HS-27A (cell line): ENCODE measurements at regions not wholly inside any gene's neighbourhood (a gene's known extent, or its start where the extent isn't known, plus 50 kb on each side); places are given as distances from the start of the nearest gene placed in this dataset.
A peak's percentile ranks its signal among the peaks of the same experiment; 100 is the strongest.
"Not testable (repeated sequence)": the region's sequence is repeated elsewhere in the genome, so short reads cannot be mapped to it uniquely, and the experiment has no call there.

Experiments
- DNase-seq: peaks from one replicate; pipeline ENCODE4 v3.0.0-alpha.2; 2012; ENCODE audit warnings: low read depth, missing footprints

DNA sequence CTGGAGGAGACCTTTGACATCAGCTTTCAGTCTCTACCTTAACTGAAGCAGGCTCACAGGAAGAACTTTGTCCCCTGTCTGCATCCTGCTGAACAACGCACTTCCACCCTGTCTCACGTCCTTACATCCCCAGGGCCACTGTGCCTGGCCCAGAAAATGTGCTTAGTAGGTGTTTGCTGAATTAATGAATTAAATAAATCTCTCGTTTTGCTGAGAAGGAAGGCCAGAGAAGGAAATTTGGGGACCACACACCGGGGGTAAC is 54.3 kb upstream of the CREB3L1 start:
- DNase-seq, result no peak

GRCh38 chr11:46222490-46223251 is 54.8 kb upstream of the CREB3L1 start:
- DNase-seq, result no peak

DNA sequence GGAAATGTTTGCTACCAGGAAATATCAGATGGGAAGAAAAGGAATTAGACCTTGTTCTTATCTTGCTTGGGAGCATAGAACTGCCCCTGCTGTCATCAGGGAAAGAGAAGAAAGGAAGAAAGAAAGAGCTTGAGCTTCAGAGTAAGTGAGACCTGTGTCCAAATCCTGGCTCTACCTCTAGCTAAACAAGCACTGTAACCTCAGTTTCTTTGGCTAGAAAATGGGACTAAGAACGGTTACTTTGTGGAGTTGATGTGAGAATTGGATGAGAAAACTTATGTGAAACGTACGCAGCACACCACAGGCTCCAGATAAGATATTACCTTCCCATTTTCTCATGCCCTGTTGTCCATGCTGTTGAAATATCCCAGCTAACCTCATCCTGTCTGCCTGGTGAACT is 57.1 kb upstream of the CREB3L1 start:
- DNase-seq, result no peak

DNA sequence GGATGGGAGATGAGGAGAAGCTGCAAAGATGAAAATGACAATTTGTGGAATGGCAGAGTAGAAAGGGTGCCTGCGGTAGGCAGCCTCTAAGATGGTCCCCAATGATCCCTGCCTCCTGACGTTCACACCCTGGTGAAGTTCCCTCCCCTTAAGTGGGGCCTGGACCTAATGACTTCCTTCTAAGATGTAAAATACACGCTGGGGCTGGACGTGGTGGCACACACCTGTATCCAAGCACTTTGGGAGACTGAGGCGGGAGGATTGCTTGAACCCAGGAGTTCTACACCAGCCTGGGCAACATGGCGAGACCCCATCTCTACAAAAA is 60.7 kb upstream of the CREB3L1 start:
- no peak for DNase-seq

DNA sequence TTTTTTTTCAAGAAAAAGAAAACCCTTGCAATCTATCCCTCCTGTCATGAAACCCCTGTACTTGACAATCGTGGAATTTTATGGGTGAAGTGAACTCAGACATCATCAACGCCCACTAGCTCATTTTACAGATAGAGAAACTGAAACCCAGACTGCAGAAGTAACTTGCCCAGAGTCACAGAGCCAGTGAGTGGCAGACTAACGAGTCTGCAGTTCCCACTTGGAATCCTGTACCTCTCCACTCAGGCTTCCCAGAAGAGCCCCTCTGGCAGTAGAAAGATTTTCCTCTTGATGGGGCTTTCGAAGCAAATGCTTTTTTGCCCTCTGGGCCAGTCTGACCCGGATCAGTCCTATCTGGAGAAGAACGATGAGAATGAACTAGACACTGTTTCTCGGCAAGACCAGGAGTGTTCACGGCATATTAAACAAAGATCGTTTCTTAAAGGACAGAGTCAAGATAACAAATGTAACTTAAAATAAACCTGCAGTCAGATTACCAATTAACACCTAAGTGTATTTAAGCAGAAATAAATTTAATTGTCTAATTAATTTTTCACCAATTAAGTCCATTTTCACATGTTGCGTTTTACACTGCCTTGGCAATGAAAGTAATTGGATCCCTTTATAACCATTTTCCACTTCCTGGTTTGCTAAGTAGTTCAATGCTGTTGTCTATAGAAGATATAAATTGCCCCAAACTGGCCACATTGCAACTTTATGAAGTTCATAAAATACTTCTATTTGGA is 61.3 kb upstream of the CREB3L1 start:
- DNase-seq, result no peak

GRCh38 chr11:46215208-46215931 is 62.1 kb upstream of the CREB3L1 start:
- no peak for DNase-seq

- DNase-seq, result no peak
Observed at GRCh38 chr11:46212720-46213119, 64.7 kb upstream of the CREB3L1 start.

DNA sequence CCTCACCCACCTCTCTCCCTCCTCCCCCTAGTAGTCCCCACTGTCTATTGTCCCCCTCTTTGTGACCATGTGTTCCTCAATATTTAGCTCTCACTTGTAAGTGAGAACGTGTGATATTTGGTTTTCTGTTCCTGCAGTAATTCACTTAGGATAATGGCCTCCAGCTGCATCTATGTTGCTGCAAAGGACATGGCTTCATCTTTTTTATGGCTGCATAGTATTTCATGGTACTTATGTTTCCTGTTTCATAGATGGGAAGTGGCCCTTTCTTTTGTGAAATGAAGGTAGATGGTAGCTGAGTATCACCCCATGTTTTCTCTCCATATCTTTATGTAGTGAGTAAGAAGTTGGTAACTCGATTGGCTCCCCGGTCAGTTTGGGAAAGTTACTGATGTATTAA is 66.6 kb upstream of the CREB3L1 start:
- no peak for DNase-seq

DNA sequence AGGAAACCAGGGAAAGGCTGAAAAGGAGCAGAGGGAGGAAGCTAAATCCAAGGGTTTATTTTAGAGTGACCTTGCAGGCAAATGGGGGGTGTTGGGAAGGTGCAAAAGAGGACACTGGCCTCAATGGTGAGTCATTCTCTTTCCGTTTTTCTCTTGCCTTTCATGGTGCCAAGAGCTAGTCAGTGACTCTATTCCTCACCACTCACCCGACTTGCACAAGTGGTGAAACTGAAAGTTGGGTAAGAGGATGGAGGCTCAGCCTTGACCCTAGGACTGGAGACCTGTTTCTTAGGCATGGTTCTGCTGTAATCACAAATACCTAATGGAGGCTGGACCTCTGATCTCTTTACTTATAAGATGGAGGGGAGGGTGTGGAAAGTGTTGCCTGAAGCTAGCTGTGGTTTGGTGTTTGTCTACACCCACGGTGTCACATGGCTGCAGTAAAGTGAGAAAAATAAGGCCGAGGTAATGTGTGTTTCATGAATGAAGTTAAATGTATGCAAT is 67.3 kb upstream of the CREB3L1 start:
- DNase-seq, result peak; percentile 5

- not testable (repeated sequence) for DNase-seq
Observed at GRCh38 chr11:46209624-46210023, 67.8 kb upstream of the CREB3L1 start.

GRCh38 chr11:46208803-46209202 is 68.7 kb upstream of the CREB3L1 start:
- no peak for DNase-seq

GRCh38 chr11:46207270-46207669 is 70.2 kb upstream of the CREB3L1 start:
- DNase-seq, result no peak

GRCh38 chr11:46204415-46204814 is 73.0 kb upstream of the CREB3L1 start:
- not testable (repeated sequence) for DNase-seq

- no peak for DNase-seq
Observed at GRCh38 chr11:46203746-46204145, 73.7 kb upstream of the CREB3L1 start.

DNA sequence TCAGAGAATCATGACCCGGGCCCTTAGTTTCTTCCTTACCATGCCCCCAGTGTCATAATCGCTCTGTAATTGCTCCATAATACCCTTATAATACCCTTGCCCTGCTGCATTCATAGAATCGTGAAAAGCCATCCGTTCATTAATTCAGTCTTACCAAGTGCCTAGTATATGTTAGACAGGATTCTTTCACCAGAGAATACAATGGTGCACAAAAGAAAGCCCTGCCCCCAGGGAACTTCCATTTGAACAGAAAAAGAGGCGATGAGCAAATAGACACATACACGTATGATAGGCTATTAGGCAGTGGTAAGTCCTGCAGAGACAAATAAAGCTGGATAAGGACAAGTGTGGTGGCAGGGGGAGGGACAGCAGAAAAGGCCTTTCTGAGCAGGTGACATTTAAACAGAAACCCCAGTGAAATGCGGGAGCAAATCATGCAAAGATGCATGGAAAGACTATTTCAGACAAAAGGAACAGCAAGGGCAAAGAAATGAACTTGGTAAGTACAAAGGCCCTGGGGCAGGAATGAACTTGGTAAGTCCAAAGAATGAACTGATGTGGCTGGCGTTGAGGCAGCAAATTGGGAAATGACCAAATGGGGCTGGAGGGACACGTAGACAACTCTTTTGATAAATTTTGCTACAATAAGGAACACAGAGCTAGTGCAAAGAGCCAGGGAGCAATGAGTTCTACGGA is 74.6 kb upstream of the CREB3L1 start:
- DNase-seq, result no peak

DNA sequence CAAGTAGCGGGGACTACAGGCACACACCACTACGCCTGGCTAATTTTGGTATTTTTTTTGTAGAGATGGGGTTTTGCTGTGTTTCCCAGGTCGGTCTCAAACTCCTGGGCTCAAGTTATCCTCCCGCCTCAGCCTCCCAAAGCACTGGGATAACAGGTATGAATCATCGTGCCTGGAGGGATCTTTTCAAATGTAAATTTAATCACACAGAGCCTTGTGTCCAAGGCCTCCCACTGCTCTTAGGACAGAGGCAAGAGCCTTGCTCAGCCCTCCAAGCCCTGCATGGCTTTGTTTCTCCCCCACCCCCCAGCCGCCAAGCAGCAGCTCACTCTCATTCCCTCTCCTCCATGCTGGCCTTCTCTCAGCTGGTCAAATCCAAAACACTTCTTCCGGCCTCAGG is 75.3 kb upstream of the CREB3L1 start:
- no peak for DNase-seq

- no peak for DNase-seq
Observed at GRCh38 chr11:46200537-46201281, 76.8 kb upstream of the CREB3L1 start.

DNA sequence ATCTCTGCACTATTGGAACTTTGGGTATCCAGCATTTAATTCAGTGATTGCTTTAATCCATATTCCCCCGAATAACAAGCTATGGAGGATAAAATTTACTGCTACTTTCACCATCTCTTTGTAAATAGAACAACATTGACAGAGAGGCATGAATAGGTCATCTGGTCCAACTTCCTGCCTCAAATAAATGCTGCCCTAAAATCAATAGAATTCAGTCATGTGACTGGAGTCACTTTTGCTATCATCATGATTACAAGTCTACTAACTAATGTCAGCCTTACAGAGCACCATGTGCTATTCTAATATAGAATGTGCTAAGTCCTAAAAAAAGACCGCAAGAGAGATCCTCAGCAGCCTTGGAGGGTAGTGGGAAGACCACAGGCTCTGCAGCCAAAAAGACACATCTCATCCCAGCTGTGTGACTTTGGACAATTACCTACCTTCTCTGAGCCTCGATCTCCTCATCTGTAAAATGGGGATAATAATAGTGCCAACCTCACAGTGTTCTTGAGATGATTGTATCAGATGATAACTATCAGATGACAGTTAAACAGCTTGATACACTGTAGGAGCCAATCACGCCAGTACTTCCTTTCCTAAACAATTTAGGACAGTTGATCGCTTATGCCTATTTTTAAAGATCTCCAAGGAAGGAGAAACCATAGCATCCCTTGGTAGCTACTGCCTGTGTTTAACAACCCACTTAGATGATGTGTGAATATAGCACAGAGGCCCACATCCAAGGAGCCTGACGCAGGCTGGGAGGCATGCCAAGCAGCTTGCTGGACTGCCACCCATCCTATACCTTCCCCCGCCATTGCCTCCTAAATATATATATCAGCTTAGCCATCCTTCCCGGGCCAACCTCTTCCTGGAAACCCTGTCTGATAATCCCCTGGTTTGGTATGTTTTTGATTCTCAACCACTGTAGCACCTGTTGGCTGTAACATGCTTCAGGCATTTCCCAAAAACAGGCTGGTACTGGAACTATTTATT is 77.3 kb upstream of the PHF21A start:
- DNase-seq, result no peak

DNA sequence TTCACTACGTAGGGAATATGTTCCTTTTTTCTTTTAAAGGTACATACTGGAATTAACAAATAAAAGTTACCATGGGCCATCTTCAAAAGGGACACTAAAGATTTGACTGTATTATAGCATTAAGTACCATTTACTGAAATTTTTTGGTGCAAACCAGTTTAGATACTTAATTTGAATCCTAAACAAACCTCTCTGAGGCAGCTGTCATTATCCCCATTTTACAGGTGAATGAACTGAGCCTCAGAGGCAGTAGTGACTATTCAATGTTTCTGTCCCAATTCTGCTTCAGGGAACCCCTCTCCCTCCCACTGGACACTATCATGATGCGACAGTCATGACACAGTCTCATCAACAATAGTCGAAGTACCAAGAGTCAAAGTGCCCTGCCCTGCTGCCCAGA is 76.2 kb upstream of the PHF21A start:
- DNase-seq, result no peak

GRCh38 chr11:46188017-46188416 is 66.8 kb upstream of the PHF21A start:
- DNase-seq, result no peak

GRCh38 chr11:46183819-46184218 is 62.6 kb upstream of the PHF21A start:
- peak; percentile 41 for DNase-seq
